Nephron (organoid): ENCODE measurements at regions not wholly inside any gene's neighbourhood (a gene's known extent, or its start where the extent isn't known, plus 50 kb on each side); places are given as distances from the start of the nearest gene placed in this dataset.

Experiments used
- H3K27ac Mint-ChIP-seq, 3 experiments: 2 replicates each; pipeline ENCODE4 v1.8.0; 2020; ENCODE audit warnings: mixed read lengths in 3 of 3, mild to moderate bottlenecking in 2 of 3, moderate library complexity in 1 of 3
- H3K27me3 Mint-ChIP-seq: 2 replicates; pipeline ENCODE4 v1.8.0; 2021; ENCODE audit warnings: low read depth, mild to moderate bottlenecking, moderate library complexity, mixed read lengths
- H3K36me3 Mint-ChIP-seq: 2 replicates; pipeline ENCODE4 v1.8.0; 2020; ENCODE audit warnings: low read depth, mixed read lengths
- H3K4me1 Mint-ChIP-seq: 2 replicates; pipeline ENCODE4 v1.8.0; 2020; ENCODE audit warnings: mixed read lengths
- H3K4me3 Mint-ChIP-seq, 3 experiments: 2 replicates each; pipeline ENCODE4 v1.8.0; 2020; ENCODE audit warnings: mild to moderate bottlenecking in 3 of 3, mixed read lengths in 3 of 3, moderate library complexity in 2 of 3
- H3K9me3 Mint-ChIP-seq: 2 replicates; pipeline ENCODE4 v1.8.0; 2020; ENCODE audit warnings: mixed read lengths
- CTCF ChIP-seq, 3 experiments: fragments of 200-600 bp; sonication (generic); IDR thresholded peaks; one replicate each; pipeline ENCODE4 v1.5.0; 2021; ENCODE audit warnings: antibody characterized with exemption in 3 of 3; ENCODE audit not compliant: unreplicated experiment in 3 of 3

- Mint-ChIP-seq H3K27ac (peak overlapping the region; percentile 5 to 55 (median 26)), H3K4me1 (peaks cover 21% of the 10 kb centered on the region), H3K36me3 (no peaks in the 10 kb centered on the region), H3K9me3 (no peaks in the 10 kb centered on the region), H3K4me3 (no peak overlapping the region), H3K27me3 (no peaks in the 10 kb centered on the region)
- TF ChIP-seq CTCF (IDR thresholded peaks at IDR 0.05; ENCODE audit: unreplicated experiment in 3 of 3), result no peak
Observed at GRCh38 chr4:110367156-110367555, 108.8 kb upstream of the ENPEP start.

- TF ChIP-seq CTCF (IDR thresholded peaks at IDR 0.05; ENCODE audit: unreplicated experiment in 3 of 3), result no peak
- no peak overlapping the region for H3K4me3 Mint-ChIP-seq
- no peaks in the 10 kb centered on the region for H3K27me3 Mint-ChIP-seq
- H3K36me3 Mint-ChIP-seq, result no peaks in the 10 kb centered on the region
- H3K9me3 Mint-ChIP-seq, result no peaks in the 10 kb centered on the region
- H3K27ac Mint-ChIP-seq, result peak overlapping the region; percentile 82 to 96 (median 90)
- peaks cover 21% of the 10 kb centered on the region for H3K4me1 Mint-ChIP-seq
Observed at GRCh38 chr4:110365761-110366160, 110.2 kb upstream of the ENPEP start.

- Mint-ChIP-seq H3K9me3 (no peaks in the 10 kb centered on the region), H3K27ac (peak overlapping the region; percentile 82 to 96 (median 90)), H3K4me3 (peak overlapping the region; percentile 9 to 23 (median 19)), H3K27me3 (no peaks in the 10 kb centered on the region), H3K36me3 (no peaks in the 10 kb centered on the region), H3K4me1 (peaks cover 21% of the 10 kb centered on the region)
- no peak for TF ChIP-seq CTCF (IDR thresholded peaks at IDR 0.05; ENCODE audit: unreplicated experiment in 3 of 3)
Observed at GRCh38 chr4:110364911-110365520, 110.9 kb upstream of the ENPEP start.

GRCh38 chr4:110361921-110362320 is 114.0 kb upstream of the ENPEP start:
- TF ChIP-seq CTCF (IDR thresholded peaks at IDR 0.05; ENCODE audit: unreplicated experiment in 3 of 3), result no peak
- Mint-ChIP-seq H3K36me3 (no peaks in the 10 kb centered on the region), H3K4me1 (peaks cover 20% of the 10 kb centered on the region), H3K27me3 (no peaks in the 10 kb centered on the region), H3K27ac (peak overlapping the region; percentile 61 to 89 (median 61)), H3K9me3 (no peaks in the 10 kb centered on the region), H3K4me3 (no peak overlapping the region)

GRCh38 chr4:110359076-110359475 is 116.9 kb upstream of the ENPEP start:
- TF ChIP-seq CTCF (IDR thresholded peaks at IDR 0.05; ENCODE audit: unreplicated experiment in 3 of 3), result no peak
- no peaks in the 10 kb centered on the region for H3K36me3 Mint-ChIP-seq
- H3K27ac Mint-ChIP-seq, result no peak overlapping the region
- no peak overlapping the region for H3K4me3 Mint-ChIP-seq
- H3K9me3 Mint-ChIP-seq, result no peaks in the 10 kb centered on the region
- H3K4me1 Mint-ChIP-seq, result peaks cover 7% of the 10 kb centered on the region
- no peaks in the 10 kb centered on the region for H3K27me3 Mint-ChIP-seq

- peaks cover 7% of the 10 kb centered on the region for H3K4me1 Mint-ChIP-seq
- no peak overlapping the region for H3K4me3 Mint-ChIP-seq
- TF ChIP-seq CTCF (IDR thresholded peaks at IDR 0.05; ENCODE audit: unreplicated experiment in 3 of 3), result no peak
- H3K27ac Mint-ChIP-seq, result no peak overlapping the region
- no peaks in the 10 kb centered on the region for H3K27me3 Mint-ChIP-seq
- H3K36me3 Mint-ChIP-seq, result no peaks in the 10 kb centered on the region
- no peaks in the 10 kb centered on the region for H3K9me3 Mint-ChIP-seq
Observed at GRCh38 chr4:110357521-110357920, 118.4 kb upstream of the ENPEP start.
